SIG-M5 (cell line): ENCODE measurements at regions not wholly inside any gene's neighbourhood (a gene's known extent, or its start where the extent isn't known, plus 50 kb on each side); places are given as distances from the start of the nearest gene placed in this dataset.
"Not testable (repeated sequence)": the region's sequence is repeated elsewhere in the genome, so short reads cannot be mapped to it uniquely, and the experiment has no call there.

Experiments used
- DNase-seq: peaks from one replicate; lab custom pipeline; 2025; lab: John Stamatoyannopoulos, UW

GRCh38 chr6:137933696-137934095 is 66.6 kb downstream of the TNFAIP3 start:
- DNase-seq, result no peak

- DNase-seq, result no peak
Measured at GRCh38 chr6:137936798-137937197, 69.7 kb downstream of the TNFAIP3 start.

- no peak for DNase-seq
Measured at GRCh38 chr6:137937834-137938233, 70.8 kb downstream of the TNFAIP3 start.

- no peak for DNase-seq
Measured at GRCh38 chr6:137938770-137939379, 71.8 kb downstream of the TNFAIP3 start.

- DNase-seq, result no peak
Measured at GRCh38 chr6:137941995-137942394, 74.9 kb downstream of the TNFAIP3 start.

- no peak for DNase-seq
Measured at GRCh38 chr6:137942736-137943135, 75.7 kb downstream of the TNFAIP3 start.

GRCh38 chr6:137944381-137944780 is 77.3 kb downstream of the TNFAIP3 start:
- DNase-seq, result not testable (repeated sequence)

GRCh38 chr6:137944793-137945498 is 77.9 kb downstream of the TNFAIP3 start:
- DNase-seq, result no peak

- DNase-seq, result no peak
Measured at GRCh38 chr6:137949686-137950390, 82.8 kb downstream of the TNFAIP3 start.

GRCh38 chr6:137950581-137950980 is 83.5 kb downstream of the TNFAIP3 start:
- no peak for DNase-seq

- peak; percentile 37 for DNase-seq
Measured at GRCh38 chr6:137951064-137951597, 84.1 kb downstream of the TNFAIP3 start.

GRCh38 chr6:137952247-137952646 is 85.2 kb downstream of the TNFAIP3 start:
- no peak for DNase-seq

GRCh38 chr6:137953761-137954160 is 86.7 kb downstream of the TNFAIP3 start:
- no peak for DNase-seq

GRCh38 chr6:137954253-137954652 is 87.2 kb downstream of the TNFAIP3 start:
- no peak for DNase-seq

GRCh38 chr6:137956098-137956488 is 89.0 kb downstream of the TNFAIP3 start:
- DNase-seq, result no peak

- DNase-seq, result no peak
Measured at GRCh38 chr6:137957471-137957870, 90.4 kb downstream of the TNFAIP3 start.

- peak; percentile 83 for DNase-seq
Measured at GRCh38 chr6:137958811-137959565, 91.9 kb downstream of the TNFAIP3 start.

- DNase-seq, result no peak
Measured at GRCh38 chr6:137962725-137963124, 95.7 kb downstream of the TNFAIP3 start.

- DNase-seq, result no peak
Measured at GRCh38 chr6:137964876-137965275, 97.8 kb downstream of the TNFAIP3 start.

- peak; percentile 49 for DNase-seq
Measured at GRCh38 chr6:137967689-137968454, 100.8 kb downstream of the TNFAIP3 start.

GRCh38 chr6:137968455-137968804 is 101.4 kb downstream of the TNFAIP3 start:
- no peak for DNase-seq
